RWPE2 (cell line): ENCODE measurements at regions not wholly inside any gene's neighbourhood (a gene's known extent, or its start where the extent isn't known, plus 50 kb on each side); places are given as distances from the start of the nearest gene placed in this dataset.

Source experiments
- ATAC-seq: fragments of 200-7000 bp; cut with Tn5 transposase; 3 replicates; pipeline ENCODE4 v1.9.1; 2021; ENCODE audit warnings: low read depth
- DNase-seq: peaks from one replicate; pipeline ENCODE4 v3.0.0-alpha.2; 2020; ENCODE audit warnings: low spot score
- H3K27ac ChIP-seq: fragments of 450-650 bp; 2 replicates; pipeline ENCODE4 v1.5.1; 2017; ENCODE audit warnings: mild to moderate bottlenecking; ENCODE audit not compliant: poor library complexity, severe bottlenecking
- H3K27me3 ChIP-seq: fragments of 250-450 bp; sonication (Bioruptor Pico); 2 replicates; pipeline ENCODE4 v1.5.1; 2021; ENCODE audit warnings: mild to moderate bottlenecking, moderate library complexity; ENCODE audit not compliant: insufficient read depth, poor library complexity, severe bottlenecking
- H3K36me3 ChIP-seq: fragments of 250-450 bp; sonication (Bioruptor Pico); 2 replicates; pipeline ENCODE4 v1.5.1; 2020; ENCODE audit warnings: low read depth, mild to moderate bottlenecking, moderate library complexity
- H3K4me1 ChIP-seq: fragments of 250-450 bp; sonication (Bioruptor Pico); 2 replicates; pipeline ENCODE4 v1.5.1; 2021; ENCODE audit warnings: mild to moderate bottlenecking, moderate library complexity; ENCODE audit not compliant: insufficient read depth, poor library complexity, severe bottlenecking
- H3K4me3 ChIP-seq: fragments of 250-450 bp; sonication (Bioruptor Pico); 2 replicates; pipeline ENCODE4 v1.5.1; 2021; ENCODE audit warnings: mild to moderate bottlenecking, moderate library complexity; ENCODE audit not compliant: severe bottlenecking
- H3K9me3 ChIP-seq: fragments of 250-450 bp; sonication (Bioruptor Pico); 2 replicates; pipeline ENCODE4 v1.5.1; 2021; ENCODE audit warnings: mild to moderate bottlenecking, moderate library complexity; ENCODE audit not compliant: severe bottlenecking
- CTCF ChIP-seq: fragments of 450-650 bp; IDR thresholded peaks from one replicate; pipeline ENCODE4 v1.5.1; 2017; ENCODE audit warnings: mild to moderate bottlenecking, moderate library complexity; ENCODE audit not compliant: poor library complexity, severe bottlenecking

GRCh38 chr18:67010919-67011318, 407.0 kb upstream of the CDH19 start:
- TF ChIP-seq CTCF, result no peak
- Histone ChIP-seq H3K27me3 (no peaks in the 10 kb centered on the region), H3K4me3 (no peak overlapping the region), H3K36me3 (no peaks in the 10 kb centered on the region), H3K9me3 (no peaks in the 10 kb centered on the region), H3K27ac (no peak overlapping the region), H3K4me1 (peaks cover 5% of the 10 kb centered on the region)
- no peak for DNase-seq
- ATAC-seq, result peak; percentile 94

DNA sequence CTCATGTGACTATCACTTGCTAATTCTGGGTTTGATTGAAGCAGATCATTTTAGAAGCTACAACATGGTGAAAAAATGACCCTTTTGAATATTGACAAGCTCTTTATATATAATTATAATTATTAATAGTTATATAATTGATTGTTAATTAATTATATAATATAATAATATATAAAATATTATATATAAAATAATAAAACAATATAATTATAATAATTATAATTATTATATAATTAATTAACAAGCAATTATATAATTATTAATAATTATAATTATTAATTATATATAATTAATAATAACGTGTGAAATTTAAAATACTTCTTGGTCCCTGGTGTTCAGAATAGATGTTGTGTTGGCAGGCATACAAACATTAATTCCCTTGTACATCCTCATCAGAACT, 404.1 kb upstream of the CDH19 start:
- Histone ChIP-seq H3K4me3 (no peak overlapping the region), H3K27ac (no peak overlapping the region), H3K9me3 (no peaks in the 10 kb centered on the region), H3K36me3 (no peaks in the 10 kb centered on the region), H3K4me1 (peaks cover 5% of the 10 kb centered on the region), H3K27me3 (no peaks in the 10 kb centered on the region)
- TF ChIP-seq CTCF, result no peak
- no peak for DNase-seq
- no peak for ATAC-seq

DNA sequence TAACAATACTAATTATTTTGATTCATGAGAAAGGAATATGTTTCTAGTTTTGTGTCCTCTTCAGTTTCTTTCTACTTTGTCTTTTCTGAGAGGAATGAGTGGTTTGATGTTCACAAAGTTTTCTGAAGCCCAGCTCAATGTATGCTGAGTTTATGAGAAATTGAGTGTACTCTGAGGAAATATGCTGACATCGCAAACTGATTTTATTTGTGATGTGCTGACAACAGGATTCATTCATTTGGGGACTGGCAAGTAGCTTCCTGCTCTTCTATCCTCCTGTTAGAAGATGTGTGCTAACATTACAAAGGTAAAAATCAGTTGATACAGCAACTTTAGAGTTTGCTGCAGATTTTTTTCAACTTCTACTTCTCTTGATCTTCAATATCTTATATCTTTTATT, 403.2 kb upstream of the CDH19 start:
- no peaks in the 10 kb centered on the region for H3K27me3 ChIP-seq
- ATAC-seq (no peak), DNase-seq (no peak)
- H3K9me3 ChIP-seq, result no peaks in the 10 kb centered on the region
- H3K36me3 ChIP-seq, result no peaks in the 10 kb centered on the region
- TF ChIP-seq CTCF, result no peak
- no peak overlapping the region for H3K4me3 ChIP-seq
- no peak overlapping the region for H3K27ac ChIP-seq
- peaks cover 5% of the 10 kb centered on the region for H3K4me1 ChIP-seq

GRCh38 chr18:67001052-67001451, 397.2 kb upstream of the CDH19 start:
- no peak for DNase-seq
- Histone ChIP-seq H3K27ac (no peak overlapping the region), H3K27me3 (no peaks in the 10 kb centered on the region), H3K4me1 (no peaks in the 10 kb centered on the region), H3K9me3 (no peaks in the 10 kb centered on the region), H3K4me3 (no peak overlapping the region), H3K36me3 (no peaks in the 10 kb centered on the region)
- ATAC-seq, result no peak
- TF ChIP-seq CTCF, result no peak

- Histone ChIP-seq H3K27ac (no peak overlapping the region), H3K36me3 (no peaks in the 10 kb centered on the region), H3K4me1 (no peaks in the 10 kb centered on the region), H3K4me3 (no peak overlapping the region), H3K27me3 (no peaks in the 10 kb centered on the region), H3K9me3 (no peaks in the 10 kb centered on the region)
- ATAC-seq (no peak), DNase-seq (no peak)
- no peak for TF ChIP-seq CTCF
Observed at GRCh38 chr18:66999003-66999402, 395.1 kb upstream of the CDH19 start.
